Mesendoderm (in vitro differentiated cells): ENCODE measurements at regions not wholly inside any gene's neighbourhood (a gene's known extent, or its start where the extent isn't known, plus 50 kb on each side); places are given as distances from the start of the nearest gene placed in this dataset.
"Not testable (repeated sequence)": the region's sequence is repeated elsewhere in the genome, so short reads cannot be mapped to it uniquely, and the experiment has no call there.

ENCODE experiments used
- DNase-seq: peaks from one replicate; pipeline ENCODE4 v3.0.0; 2013
- H2AK5ac ChIP-seq: 2 replicates; pipeline ENCODE4 v1.6.1; 2013; ENCODE audit warnings: low read length, inconsistent platforms
- H2BK120ac ChIP-seq: 2 replicates; pipeline ENCODE4 v1.6.1; 2013; ENCODE audit warnings: low read depth, mild to moderate bottlenecking, low read length, moderate library complexity, mixed read lengths
- H2BK15ac ChIP-seq: replicated peaks from 2 replicates; pipeline ENCODE4 v1.6.1; 2013; ENCODE audit warnings: low read depth, mild to moderate bottlenecking, moderate library complexity
- H2BK5ac ChIP-seq: 2 replicates; pipeline ENCODE4 v1.6.1; 2013; ENCODE audit warnings: low read length, inconsistent platforms
- H3K18ac ChIP-seq: 2 replicates; pipeline ENCODE4 v1.6.1; 2013; ENCODE audit warnings: mild to moderate bottlenecking, low read length, mixed read lengths
- H3K23ac ChIP-seq: one replicate; pipeline ENCODE4 v1.6.1; 2013; ENCODE audit warnings: low read length
- H3K27ac ChIP-seq: 2 replicates; pipeline ENCODE4 v1.5.1; 2013; ENCODE audit warnings: low read depth, mild to moderate bottlenecking, inconsistent platforms, low read length, moderate library complexity
- H3K27me3 ChIP-seq: 2 replicates; pipeline ENCODE4 v1.6.1; 2013; ENCODE audit warnings: low read length, control low read depth, mild to moderate bottlenecking, inconsistent platforms; ENCODE audit not compliant: insufficient read depth, poor library complexity
- H3K36me3 ChIP-seq: 2 replicates; pipeline ENCODE4 v1.6.1; 2013; ENCODE audit warnings: low read length, inconsistent platforms; ENCODE audit not compliant: control insufficient read depth, insufficient read depth
- H3K4ac ChIP-seq: one replicate; pipeline ENCODE4 v1.6.1; 2013; ENCODE audit warnings: low read depth, mild to moderate bottlenecking, low read length, moderate library complexity
- H3K4me1 ChIP-seq: 2 replicates; pipeline ENCODE4 v1.6.1; 2013; ENCODE audit warnings: low read depth, low read length, inconsistent platforms; ENCODE audit not compliant: control insufficient read depth
- H3K4me2 ChIP-seq: 2 replicates; pipeline ENCODE4 v1.6.1; 2013; ENCODE audit warnings: low read length
- H3K4me3 ChIP-seq: 2 replicates; pipeline ENCODE4 v1.5.1; 2013; ENCODE audit warnings: mild to moderate bottlenecking, low read length
- H3K56ac ChIP-seq: one replicate; pipeline ENCODE4 v1.6.1; 2013; ENCODE audit warnings: low read length
- H3K79me1 ChIP-seq: 2 replicates; pipeline ENCODE4 v1.6.1; 2013; ENCODE audit warnings: low read length, inconsistent platforms
- H3K79me2 ChIP-seq: 2 replicates; pipeline ENCODE4 v1.6.1; 2013; ENCODE audit warnings: mild to moderate bottlenecking, low read length; ENCODE audit not compliant: control insufficient read depth, insufficient read depth
- H3K9ac ChIP-seq: 2 replicates; pipeline ENCODE4 v1.6.1; 2013; ENCODE audit warnings: low read length, inconsistent platforms
- H4K5ac ChIP-seq: one replicate; pipeline ENCODE4 v1.6.1; 2013; ENCODE audit warnings: low read length
- H4K8ac ChIP-seq: one replicate; pipeline ENCODE4 v1.6.1; 2013; ENCODE audit warnings: low read depth, mild to moderate bottlenecking, control low read depth, low read length, moderate library complexity
- WGBS: extraction: QIAGEN DNeasy Blood & Tissue Kit; methylation state at CpG from one replicate; pipeline ENCODE4 v1.1.7; 2013; ENCODE audit warnings: low lambda C conversion rate, missing lambda C conversion rate; ENCODE audit not compliant: insufficient coverage; ENCODE audit errors: extremely low coverage; 5-methylcytosine and 5-hydroxymethylcytosine counted together

DNA sequence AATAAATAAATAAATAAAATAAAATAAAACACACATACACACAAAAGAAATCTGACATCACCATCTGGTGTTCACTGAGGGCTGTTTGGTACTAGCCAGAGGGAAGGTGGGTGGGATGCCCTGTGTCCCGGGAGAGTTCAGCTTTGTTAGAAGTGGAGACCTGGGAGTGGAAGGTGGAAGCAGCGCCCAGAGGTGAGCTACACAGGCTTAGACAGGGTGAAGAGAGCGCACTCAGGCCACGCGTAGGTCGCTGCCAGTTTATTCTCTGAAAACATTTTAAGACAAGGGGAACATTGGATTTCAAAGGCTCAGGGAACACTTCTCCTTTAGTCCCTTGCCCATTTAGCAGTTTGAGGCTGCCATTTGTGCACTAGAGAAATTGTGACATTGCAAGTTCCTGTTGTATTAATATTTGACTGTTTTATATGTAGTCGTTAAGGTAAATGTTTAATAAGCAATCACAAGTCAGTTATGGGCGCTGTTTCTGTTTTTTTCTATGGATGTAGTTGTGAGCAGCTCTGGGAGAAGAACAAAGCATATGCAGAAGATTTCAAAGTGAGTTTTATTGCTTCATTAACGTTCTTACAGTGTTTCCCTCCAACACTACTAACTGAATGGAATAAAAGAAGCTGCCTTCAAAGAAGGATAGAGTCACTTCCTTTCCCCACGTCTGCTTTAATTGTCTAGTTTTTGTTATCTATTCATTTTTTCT lies 405.5 kb upstream of the NR3C2 start:
- Histone ChIP-seq H3K56ac (no peak overlapping the region), H4K8ac (no peak overlapping the region), H3K27me3 (no peaks in the 10 kb centered on the region), H3K36me3 (no peaks in the 10 kb centered on the region), H4K5ac (no peak overlapping the region), H3K4me1 (no peaks in the 10 kb centered on the region), H3K18ac (no peak overlapping the region), H3K4ac (no peak overlapping the region), H2AK5ac (no peak overlapping the region), H3K79me1 (no peaks in the 10 kb centered on the region), H2BK15ac (no peak overlapping the region), H2BK120ac (no peak overlapping the region), H3K4me3 (no peak overlapping the region), H3K27ac (no peak overlapping the region), H3K23ac (no peak overlapping the region), H2BK5ac (no peak overlapping the region), H3K9ac (no peak overlapping the region), H3K79me2 (no peaks in the 10 kb centered on the region), H3K4me2 (no peak overlapping the region)
- DNase-seq, result no peak
- WGBS, result no CpG with 5 or more reads among the region's 10 CpGs

DNA sequence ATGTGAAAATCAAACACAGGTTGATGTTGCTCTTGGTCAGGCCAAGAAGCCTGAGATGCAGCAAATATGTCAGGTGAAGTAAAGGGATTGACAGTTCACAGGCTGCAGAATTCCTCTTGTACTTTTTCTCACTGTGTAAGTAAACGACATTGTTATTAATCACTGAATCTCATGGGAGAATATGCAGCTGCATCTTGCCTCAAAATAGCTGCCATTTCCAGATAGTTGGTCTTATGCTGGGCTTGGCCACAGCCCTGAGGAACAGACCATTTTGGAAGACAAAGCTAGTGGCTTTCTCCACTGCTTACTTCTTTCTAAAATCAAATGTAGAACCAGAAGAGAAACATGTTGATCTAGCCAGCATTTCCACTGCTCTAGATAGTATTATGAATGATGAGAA lies 403.4 kb upstream of the NR3C2 start:
- no peak for DNase-seq
- no peak overlapping the region for H2BK120ac ChIP-seq

DNA sequence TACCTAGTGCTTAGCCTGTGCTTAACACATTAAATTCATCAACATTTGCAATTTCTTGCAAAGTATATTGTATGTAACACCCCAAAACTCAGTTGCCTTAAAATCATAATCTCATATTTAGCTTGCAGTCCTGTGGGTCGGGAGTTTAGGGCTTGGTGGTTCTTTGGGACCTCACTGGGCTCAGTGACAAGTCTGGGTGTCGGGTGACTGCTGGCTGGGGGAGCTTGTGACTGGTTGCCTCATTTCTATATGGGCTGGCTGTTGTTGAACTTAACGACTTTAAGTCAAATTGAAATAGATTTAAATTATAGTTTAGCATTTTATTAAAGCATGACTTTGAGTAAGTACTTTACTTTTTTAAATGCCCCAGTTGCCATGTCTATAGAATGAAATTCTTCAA lies 401.4 kb upstream of the NR3C2 start:
- no peak overlapping the region for H3K9ac ChIP-seq
- no peak overlapping the region for H2AK5ac ChIP-seq
- no peaks in the 10 kb centered on the region for H3K79me1 ChIP-seq
- H3K4me3 ChIP-seq, result no peak overlapping the region
- no peak overlapping the region for H3K4me2 ChIP-seq
- no peak overlapping the region for H3K4ac ChIP-seq
- no peak overlapping the region for H3K27ac ChIP-seq
- DNase-seq, result no peak
- H4K5ac ChIP-seq, result no peak overlapping the region
- H3K4me1 ChIP-seq, result no peaks in the 10 kb centered on the region
- H4K8ac ChIP-seq, result no peak overlapping the region
- H3K18ac ChIP-seq, result no peak overlapping the region
- H2BK15ac ChIP-seq, result no peak overlapping the region
- H2BK5ac ChIP-seq, result no peak overlapping the region
- WGBS, result no CpG with 5 or more reads among the region's 3 CpGs
- H2BK120ac ChIP-seq, result no peak overlapping the region
- H3K36me3 ChIP-seq, result no peaks in the 10 kb centered on the region
- no peaks in the 10 kb centered on the region for H3K79me2 ChIP-seq
- H3K27me3 ChIP-seq, result no peaks in the 10 kb centered on the region
- H3K23ac ChIP-seq, result no peak overlapping the region
- H3K56ac ChIP-seq, result no peak overlapping the region

More for the DNA sequence above, 403.4 kb upstream of the NR3C2 start:
- Histone ChIP-seq H3K18ac (no peak overlapping the region), H4K5ac (no peak overlapping the region), H3K4me1 (no peaks in the 10 kb centered on the region), H3K27me3 (no peaks in the 10 kb centered on the region), H3K79me2 (no peaks in the 10 kb centered on the region), H3K4me2 (no peak overlapping the region), H4K8ac (no peak overlapping the region), H3K79me1 (no peaks in the 10 kb centered on the region), H3K56ac (no peak overlapping the region), H3K23ac (no peak overlapping the region), H2AK5ac (no peak overlapping the region), H3K4ac (no peak overlapping the region), H2BK5ac (no peak overlapping the region), H3K4me3 (no peak overlapping the region), H3K36me3 (no peaks in the 10 kb centered on the region), H3K9ac (no peak overlapping the region), H3K27ac (no peak overlapping the region), H2BK15ac (no peak overlapping the region)
- no CpG with 5 or more reads among the region's 1 CpG for WGBS

DNA sequence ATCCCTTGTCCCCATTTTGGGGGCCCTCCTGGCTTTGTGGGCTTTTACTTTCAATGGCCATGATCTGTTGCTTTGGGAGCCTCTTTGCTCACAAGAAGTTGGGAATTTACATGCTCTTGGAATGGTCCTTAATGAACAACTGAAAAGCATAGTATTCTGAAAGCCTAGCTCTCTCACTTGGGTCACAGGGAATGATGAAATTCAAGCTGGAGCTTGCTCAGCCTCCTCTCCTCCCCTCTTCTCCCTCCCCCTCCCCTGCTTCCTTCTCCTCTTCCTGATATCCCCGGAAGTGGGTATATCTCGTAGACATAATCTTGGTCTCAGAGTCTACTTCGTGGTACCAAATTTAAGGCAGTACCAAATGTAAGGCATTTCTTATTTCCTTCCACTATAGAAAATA lies 400.6 kb upstream of the NR3C2 start:
- no peak overlapping the region for H4K8ac ChIP-seq
- no peak overlapping the region for H4K5ac ChIP-seq
- no peak overlapping the region for H2BK15ac ChIP-seq
- H3K9ac ChIP-seq, result no peak overlapping the region
- no peaks in the 10 kb centered on the region for H3K27me3 ChIP-seq
- no peak overlapping the region for H3K4ac ChIP-seq
- no peak overlapping the region for H3K4me3 ChIP-seq
- H2BK5ac ChIP-seq, result no peak overlapping the region
- peak overlapping the region; percentile 25 for H3K18ac ChIP-seq
- no peak overlapping the region for H3K23ac ChIP-seq
- H3K79me1 ChIP-seq, result no peaks in the 10 kb centered on the region
- H2BK120ac ChIP-seq, result no peak overlapping the region
- no peaks in the 10 kb centered on the region for H3K4me1 ChIP-seq
- no peak overlapping the region for H3K27ac ChIP-seq
- no peaks in the 10 kb centered on the region for H3K79me2 ChIP-seq
- H3K36me3 ChIP-seq, result no peaks in the 10 kb centered on the region
- no peak overlapping the region for H3K56ac ChIP-seq
- H3K4me2 ChIP-seq, result no peak overlapping the region
- WGBS, result no CpG with 5 or more reads among the region's 3 CpGs
- DNase-seq, result peak; percentile 63
- H2AK5ac ChIP-seq, result no peak overlapping the region

DNA sequence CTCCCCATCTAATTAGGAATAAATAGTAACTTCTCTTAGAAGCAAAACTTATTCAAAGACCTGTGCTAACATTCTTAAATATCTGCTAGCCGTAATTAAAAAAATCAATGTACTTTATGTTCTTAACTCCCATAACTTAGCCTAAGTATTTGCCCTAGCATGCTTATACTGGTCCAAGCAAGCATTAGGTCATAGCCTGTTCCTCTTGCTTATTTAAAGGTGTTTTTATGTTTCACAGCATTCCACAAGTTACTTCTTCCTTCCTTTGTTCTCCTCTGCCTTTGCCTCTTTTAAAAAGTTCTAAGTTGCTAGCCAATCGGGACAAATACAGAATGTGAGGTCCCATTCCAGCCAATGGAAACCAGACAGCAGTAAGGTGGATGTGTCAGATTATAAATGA lies 395.4 kb upstream of the NR3C2 start:
- not testable (repeated sequence) for H3K9ac ChIP-seq, H3K56ac ChIP-seq, H3K4ac ChIP-seq, H3K23ac ChIP-seq, H4K8ac ChIP-seq, H3K27me3 ChIP-seq, DNase-seq, H4K5ac ChIP-seq, H2BK120ac ChIP-seq, H3K4me2 ChIP-seq, H3K4me3 ChIP-seq, H2AK5ac ChIP-seq, H3K79me1 ChIP-seq, H3K27ac ChIP-seq, H3K79me2 ChIP-seq, H3K18ac ChIP-seq, H2BK5ac ChIP-seq, H3K36me3 ChIP-seq, H2BK15ac ChIP-seq, H3K4me1 ChIP-seq
- no CpG with 5 or more reads among the region's 2 CpGs for WGBS
